ENCODE measurements at regions not wholly inside any gene's neighbourhood (a gene's known extent, or its start where the extent isn't known, plus 50 kb on each side); places are given as distances from the start of the nearest gene placed in this dataset.

DNA sequence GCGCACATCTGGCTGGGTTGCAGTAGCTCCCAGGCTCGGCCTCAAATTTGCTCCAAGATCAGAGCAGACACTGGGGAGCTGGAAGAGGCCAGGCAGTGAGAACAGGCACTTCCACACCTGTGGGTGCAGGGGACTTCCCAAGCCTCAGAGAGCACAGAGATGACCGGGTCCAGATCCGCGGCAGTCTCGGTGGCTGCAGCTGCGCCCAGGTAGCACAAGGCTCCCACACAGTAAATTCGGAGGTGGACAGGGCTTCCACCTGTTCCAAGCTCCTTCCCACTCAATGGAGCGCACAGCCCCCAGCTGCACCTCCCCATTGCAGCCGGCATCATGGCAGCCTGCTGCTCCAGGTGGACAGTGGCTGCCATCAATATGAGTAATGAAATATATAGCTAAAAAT lies 1417.4 kb upstream of the SLC10A2 start:
- no peak for DNase-seq (ENCODE audit: low spot score)

DNA sequence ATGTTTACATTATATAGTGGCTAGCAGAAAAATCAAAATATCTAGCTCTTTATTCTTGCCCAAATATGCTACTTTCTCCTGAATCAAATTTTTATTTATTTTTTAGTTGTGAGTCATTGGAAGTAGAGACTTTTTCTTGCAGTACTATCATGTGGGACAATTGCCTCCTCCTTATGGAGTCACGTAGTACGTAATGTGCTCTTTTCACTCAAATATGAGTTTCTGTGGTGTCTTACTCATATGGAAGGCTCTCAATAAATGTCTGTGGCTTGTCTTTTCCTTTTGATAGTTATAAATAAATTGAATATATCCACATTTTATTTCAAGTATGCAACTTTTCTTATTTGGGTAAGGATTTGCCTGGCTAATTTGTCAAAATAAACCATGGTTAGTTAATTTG lies 1411.0 kb upstream of the SLC10A2 start:
- DNase-seq (ENCODE audit: low spot score), result no peak

DNA sequence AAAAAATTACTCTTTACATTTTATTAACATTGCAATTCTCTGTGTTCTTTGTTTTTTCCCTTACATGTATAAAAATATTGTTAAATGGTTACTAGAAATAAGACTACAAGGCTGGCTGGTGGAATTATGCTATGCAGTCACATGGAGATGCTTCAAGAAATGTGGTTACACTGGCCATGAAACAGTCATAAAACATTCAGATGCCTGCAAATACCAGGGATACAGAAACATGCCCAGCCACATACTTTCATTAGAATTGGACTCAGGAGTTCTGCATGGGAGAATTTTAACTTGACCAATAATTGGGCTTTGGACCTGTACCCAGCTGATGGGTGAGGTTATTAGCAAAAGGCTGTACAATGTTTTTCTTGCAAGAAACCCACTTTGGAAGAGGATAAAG lies 1407.7 kb upstream of the SLC10A2 start:
- no peak for DNase-seq (ENCODE audit: low spot score)

DNA sequence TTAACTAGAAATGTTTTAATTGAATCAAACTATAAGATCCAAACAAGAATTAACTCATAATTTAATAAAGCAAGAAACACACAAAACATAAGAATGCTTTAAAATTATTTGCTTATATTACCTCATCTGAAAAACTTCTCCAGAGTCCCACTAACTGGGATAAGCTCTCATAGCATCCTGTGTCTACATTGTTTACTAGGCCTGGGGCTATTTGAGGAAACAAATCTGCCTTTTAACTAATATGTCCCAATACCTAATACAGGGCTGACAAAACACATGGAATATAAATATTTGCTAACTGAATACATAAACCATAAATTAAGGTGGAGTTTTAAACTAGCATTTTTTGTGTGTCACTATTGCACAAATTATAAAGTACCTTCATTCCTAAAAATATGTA lies 1399.8 kb upstream of the SLC10A2 start:
- DNase-seq (ENCODE audit: low spot score), result no peak

DNA sequence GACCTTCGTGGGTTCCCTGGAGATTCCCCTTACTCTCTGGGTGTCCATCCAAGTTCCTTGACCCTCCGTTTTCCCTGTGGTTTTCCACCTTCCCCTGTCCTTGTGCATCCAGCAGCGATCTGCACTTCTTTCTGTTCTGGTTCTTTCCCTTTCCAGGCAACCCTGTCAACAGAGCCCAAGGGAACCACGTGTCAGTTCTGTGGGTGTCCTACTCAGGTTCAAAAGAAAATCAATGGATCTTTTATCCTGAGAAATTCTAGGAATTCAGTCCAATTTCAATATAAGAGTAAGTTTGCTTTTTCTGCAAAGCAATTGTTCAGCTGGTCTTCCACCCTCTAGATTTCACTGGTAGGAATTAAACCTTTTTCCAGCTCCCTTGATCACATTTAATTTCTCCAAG lies 1394.8 kb upstream of the SLC10A2 start:
- DNase-seq (ENCODE audit: low spot score), result no peak

DNA sequence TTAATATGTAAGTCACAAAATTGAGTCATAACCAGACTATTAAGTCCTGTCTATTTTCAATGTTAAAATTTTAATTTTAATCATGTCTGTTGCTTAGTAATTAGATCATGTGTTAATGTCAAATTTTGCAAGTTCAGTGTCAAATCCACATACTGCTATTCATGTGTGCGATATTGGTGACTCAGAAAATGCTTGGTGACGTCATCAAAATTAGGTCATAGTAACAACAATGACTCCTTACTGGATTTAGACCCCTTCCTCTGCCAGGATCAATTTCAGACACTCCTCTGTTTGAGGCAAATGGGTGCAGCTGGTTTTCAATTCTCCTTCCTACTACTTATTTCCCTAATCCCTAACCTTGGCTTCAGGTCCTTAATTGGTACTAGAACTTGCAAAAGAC lies 1394.3 kb upstream of the SLC10A2 start:
- DNase-seq (ENCODE audit: low spot score), result no peak

DNA sequence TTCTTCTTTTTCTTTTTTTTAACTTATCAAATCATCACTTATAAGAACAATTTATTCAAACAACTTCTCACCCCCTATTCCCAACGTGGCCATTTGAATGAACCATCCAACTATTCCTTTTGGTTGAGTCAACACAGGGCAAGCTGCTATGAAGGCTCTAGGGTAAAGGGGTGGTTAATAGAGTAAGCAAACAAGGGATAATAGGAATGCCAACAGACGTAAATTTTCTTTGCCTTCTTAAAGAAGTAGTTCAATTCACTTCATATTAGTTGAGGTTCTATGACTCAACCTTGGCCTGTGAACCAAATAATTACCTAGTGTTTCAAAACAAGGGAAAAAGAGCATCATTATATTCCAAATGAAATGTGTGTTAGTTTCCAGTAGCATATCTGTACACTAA lies 1383.8 kb upstream of the SLC10A2 start:
- no peak for DNase-seq (ENCODE audit: low spot score)

DNA sequence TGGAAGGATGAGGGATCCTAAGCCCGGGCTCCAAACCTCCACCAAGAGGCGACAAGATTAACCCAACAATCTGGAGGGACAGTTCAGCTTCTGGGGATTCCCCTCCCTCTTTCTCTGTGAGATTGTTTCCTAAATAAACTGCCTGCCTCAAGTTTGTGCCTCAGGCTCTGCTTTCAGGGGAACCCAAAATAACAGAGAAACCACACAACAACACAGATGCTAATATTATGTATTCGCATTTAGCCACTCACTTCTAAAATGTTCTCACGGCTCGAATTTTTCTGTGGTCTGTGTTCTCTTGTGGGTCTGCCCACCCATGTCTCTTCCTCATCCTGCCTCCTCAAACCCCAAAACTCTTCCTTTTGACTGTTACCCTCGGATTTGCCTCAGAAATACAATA lies 1381.1 kb upstream of the SLC10A2 start:
- no peak for DNase-seq (ENCODE audit: low spot score)

DNA sequence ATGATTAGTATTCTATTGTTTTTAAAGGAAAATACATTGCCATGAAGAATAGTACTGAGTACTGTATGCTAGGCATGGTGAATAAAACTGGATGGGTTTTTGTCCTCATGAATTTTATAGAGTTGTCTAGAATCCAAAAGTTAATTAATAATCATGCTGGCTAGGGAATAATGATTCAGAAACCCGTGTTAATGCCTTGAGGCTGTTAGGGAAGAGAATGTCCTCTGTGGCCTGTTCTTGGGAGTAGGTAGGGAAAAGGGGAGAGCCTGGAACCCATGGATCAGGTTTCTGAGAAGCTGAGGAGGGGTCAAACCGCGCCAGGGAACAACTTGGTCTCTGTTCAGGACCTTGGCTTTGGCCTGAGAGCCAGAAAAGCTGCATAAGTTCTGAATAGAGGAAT lies 1376.3 kb upstream of the SLC10A2 start:
- no peak for DNase-seq (ENCODE audit: low spot score)

DNA sequence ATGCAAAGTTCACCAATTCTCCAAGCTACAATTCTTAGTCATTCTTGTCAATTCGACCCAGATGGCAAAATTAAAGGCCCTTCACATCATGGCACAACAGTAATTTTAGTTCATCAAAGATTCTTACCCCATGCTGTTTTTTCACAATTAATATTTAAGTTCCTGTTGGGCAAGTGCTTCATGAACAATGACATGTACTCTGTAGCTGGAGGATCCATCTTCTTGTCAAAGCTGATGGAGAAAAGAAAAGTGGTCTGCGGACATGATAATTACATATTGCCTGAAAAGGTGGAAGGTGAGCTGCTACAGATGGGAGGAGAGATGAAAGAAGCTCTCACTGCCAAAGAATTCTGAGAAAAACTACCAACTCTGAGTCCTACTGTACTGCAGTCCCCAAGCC lies 1370.3 kb upstream of the SLC10A2 start:
- no peak for DNase-seq (ENCODE audit: low spot score)

DNA sequence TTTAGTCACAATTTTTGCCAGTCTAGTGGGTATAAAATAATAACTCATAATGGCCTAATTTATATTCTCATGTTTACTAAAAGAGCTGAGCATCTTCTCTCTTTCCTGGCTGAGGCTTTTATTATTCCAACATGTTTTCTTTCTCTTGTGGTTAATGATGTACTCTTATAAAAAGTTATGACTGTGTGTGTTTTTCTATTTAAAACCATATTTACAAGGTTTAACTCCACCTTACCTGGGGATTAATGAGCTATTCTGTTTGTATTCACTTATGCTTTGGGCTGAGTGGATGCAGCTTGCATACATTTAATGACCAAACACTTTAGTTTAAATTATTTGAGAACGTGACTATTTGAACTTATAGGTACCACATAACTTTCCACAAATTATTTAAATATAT lies 1365.7 kb upstream of the SLC10A2 start:
- no peak for DNase-seq (ENCODE audit: low spot score)

DNA sequence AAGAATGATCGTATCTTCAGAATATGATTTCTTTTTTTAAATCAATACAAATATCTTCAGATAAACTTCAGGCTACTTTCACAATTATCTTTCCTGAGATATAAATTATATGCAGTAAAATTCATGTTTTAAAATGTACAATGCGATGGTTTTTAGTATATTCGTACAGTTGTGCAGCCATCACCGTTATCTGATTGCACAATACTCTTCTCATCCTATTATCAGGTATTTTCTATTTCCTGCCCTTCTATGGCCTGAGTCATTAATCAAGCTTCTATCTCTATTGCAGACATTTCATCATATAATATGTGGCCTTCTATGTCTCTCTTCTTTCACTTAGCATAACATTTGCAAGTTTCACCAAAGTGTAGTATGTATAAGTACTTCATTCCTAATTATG lies 1360.2 kb upstream of the SLC10A2 start:
- DNase-seq (ENCODE audit: low spot score), result no peak

DNA sequence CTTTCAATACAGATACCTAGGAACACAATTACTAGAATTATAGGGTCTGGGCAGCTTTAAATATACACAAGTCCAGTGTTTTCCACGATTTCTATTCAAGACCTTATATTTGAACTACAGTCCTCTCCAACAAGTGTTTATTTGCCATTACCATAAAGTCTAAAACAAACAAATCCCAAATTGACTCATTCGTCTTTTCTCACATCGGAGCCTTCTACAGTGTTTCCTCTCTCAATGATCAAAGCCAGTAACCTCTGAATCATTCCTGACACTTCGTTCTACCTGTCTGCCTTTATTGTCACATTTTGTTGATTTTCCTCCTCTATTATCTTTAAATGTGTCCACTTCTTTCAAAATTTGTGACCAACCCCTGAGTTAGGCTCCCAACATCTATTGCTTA lies 1356.5 kb upstream of the SLC10A2 start:
- DNase-seq (ENCODE audit: low spot score), result no peak

DNA sequence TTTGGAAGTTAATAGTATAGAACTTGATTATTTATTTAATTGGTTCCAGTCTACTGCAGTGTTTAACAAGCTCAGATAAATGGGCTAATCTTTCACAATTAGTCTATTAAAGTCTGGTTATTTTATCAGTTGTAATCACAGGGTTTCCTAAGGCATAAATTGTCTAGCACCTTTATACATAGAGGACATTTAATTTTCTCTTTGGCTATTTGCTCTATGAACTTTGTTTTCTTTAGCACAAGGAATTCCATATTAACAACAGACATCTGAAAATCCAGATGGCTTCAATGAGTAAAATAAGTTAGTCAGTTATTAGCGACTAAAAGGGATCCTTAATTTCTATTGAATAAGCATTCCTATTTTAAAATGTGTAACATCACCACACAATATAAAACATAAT lies 1350.8 kb upstream of the SLC10A2 start:
- DNase-seq (ENCODE audit: low spot score), result no peak

DNA sequence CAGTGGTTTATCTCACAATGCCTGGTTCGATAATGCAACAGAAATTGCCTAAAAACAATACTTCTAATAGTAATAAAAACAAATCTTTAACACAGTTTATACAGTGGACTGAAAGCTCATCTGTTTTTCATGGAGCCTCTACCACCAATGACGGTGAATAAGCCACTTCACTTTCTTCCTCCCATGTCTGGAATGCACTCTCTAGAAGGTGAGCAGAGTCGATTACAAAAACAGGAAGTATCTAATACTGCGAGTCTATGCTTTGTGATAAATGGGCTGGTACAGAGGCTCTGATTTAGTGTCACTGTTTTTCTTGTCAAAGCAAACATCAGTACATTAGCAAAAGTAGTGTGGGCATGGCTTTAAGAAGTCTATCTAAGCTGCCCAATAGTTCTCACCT lies 1348.6 kb upstream of the SLC10A2 start:
- DNase-seq (ENCODE audit: low spot score), result no peak

DNA sequence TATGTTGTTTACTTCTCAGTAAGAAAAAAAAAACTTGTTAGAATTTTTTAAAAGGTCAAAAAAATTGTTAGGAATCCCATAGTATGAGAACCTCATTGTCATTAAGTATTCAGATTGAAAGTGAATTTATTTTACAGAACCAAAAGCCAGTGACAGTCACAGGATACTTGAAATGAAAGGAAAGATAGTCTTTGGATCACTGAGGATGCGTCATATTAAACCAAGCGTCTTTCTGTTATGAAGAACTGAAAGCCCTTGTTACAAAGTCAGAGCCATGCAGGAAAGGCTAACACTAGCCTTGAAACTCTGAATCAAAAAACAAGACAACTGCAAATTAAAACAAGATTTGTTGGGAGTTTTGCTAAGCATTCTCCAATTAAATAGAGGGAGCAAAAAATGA lies 1348.0 kb upstream of the SLC10A2 start:
- DNase-seq (ENCODE audit: low spot score), result no peak

DNA sequence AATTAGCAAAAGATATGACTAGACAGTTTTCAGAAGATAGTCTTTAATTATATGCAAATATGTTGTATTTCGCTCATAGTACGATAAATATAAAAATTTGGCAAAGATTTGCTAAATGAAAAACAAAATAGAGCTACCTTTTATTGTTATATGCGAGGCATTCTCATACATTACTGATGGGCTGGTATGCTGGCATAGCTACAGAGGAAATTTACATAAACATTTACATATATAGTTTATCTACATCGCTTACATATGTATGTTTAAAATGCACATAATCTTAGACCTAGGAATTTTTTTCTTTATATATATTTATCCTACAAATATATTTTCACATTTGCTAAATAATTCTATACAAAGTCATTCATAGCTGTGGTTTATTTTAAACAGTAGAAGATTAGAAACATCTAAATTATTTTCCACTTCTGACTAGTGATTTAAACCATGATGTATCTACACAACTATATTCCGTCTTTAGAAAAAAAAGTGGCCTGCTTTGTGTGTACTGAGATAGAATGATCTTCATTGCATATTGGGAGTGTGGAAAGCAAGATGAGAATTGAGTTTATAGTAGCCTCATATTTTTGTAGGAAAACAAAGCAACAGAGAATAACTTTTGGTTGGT lies 1345.0 kb upstream of the SLC10A2 start:
- DNase-seq (ENCODE audit: low spot score), result no peak

DNA sequence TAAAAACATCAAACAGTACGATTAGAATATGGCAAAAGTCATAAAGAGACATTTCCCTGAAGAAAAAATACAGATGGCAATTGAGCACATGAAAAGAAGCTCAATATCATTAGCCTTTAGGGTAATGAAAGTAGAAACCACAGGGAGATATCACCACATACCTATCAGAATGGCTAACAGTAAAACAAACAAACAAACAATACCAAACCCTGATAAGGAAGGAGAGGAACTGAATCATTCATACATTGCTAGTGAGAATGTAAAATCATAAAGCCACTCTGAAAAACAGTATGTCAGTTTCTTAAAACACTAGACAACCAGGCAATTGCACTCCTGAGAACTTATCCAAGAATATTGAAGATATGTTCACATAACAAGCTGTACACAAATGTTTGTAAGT lies 1342.5 kb upstream of the SLC10A2 start:
- no peak for DNase-seq (ENCODE audit: low spot score)

DNA sequence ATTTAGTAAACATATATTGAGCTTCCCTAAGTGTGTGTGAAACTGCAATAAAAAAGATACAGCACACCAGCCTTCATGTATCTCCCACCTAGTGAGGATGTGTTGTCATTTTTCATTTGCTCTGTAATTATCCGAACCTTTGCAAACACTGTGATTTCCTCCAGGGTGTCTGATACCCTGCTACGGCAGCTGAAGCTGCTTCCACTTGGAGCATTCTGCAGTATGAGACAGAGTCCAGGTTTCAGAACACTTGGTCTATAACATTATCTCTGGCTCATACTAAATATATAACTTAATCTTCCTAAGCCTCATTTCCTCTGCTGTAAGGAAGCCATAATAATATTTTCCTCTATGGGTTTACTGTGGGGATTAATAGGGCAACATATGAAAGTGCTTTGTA lies 1338.1 kb upstream of the SLC10A2 start:
- peak; percentile 64 for DNase-seq (ENCODE audit: low spot score)

DNA sequence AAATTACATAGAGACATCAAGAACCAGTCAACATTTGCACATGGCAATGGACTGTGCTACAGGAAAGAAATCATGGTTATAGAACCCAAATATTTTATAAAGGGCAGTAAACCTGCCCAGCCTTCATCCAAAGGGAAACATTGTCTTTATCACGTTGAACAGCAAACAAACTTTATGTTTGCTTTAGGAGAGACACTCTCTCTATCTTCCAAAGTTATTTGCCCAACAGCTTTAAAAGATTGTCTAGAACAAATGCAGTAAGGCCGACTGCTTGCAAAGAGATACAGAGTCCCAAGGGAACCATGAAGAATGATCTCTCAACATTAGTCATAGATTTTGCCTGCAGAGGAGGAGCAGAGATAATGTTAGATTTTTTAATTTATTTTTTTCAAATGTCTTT lies 1323.5 kb upstream of the SLC10A2 start:
- DNase-seq (ENCODE audit: low spot score), result no peak

DNA sequence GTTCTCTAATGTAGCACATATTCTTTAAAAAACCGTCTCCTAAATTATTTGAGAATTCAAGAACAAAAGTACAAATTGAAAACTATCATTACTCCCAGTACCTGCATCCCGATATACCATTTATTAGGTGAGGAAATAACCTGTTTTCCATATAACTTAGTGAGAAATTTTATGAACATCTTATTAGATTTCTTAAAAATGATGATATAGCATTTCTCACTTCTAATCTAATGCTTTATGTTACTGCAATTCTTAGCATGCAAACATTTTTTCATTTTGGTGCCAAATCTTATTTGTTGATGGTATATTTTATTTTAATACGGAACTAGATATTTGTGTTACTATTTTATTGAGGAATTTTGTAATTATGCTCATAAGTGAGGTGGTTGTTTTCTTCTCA lies 1321.3 kb upstream of the SLC10A2 start:
- DNase-seq (ENCODE audit: low spot score), result no peak

DNA sequence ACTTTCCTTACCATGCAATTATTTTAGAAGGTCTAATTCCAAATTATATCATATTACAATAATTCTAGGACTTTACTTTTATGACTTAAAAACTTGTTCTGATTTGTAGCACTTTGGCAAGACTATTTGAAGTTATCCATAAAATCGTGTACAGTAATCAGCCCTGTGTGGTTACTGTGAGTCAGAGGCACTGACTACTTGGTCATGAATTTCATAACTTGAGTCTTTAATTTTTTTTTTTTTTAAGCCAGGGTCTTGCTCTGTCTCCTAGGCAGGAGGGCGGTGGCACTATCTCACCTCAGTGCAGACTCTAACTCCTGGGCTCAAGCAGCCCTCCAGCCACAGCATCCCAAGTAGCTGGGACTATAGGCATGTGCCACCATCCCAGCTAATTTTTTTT lies 1319.2 kb upstream of the SLC10A2 start:
- DNase-seq (ENCODE audit: low spot score), result peak; percentile 69

DNA sequence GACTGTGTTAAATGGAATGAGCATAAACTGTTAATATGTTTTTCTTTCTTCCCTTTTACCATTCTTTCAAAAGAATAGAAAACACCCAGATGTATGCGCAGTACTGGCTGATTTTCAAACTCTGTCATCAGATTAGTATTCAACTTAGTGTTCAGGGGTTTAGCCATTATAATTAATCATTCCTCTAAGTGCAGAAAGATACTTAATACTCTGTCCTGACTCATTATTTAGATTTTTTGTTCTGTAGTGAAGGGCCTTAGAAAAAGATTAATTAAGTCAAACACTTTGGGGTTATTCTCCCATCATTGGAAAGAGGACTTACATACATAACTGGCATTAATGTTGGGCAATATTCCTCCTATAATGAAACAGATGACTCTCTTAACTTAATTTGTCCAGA lies 1316.7 kb upstream of the SLC10A2 start:
- no peak for DNase-seq (ENCODE audit: low spot score)

DNA sequence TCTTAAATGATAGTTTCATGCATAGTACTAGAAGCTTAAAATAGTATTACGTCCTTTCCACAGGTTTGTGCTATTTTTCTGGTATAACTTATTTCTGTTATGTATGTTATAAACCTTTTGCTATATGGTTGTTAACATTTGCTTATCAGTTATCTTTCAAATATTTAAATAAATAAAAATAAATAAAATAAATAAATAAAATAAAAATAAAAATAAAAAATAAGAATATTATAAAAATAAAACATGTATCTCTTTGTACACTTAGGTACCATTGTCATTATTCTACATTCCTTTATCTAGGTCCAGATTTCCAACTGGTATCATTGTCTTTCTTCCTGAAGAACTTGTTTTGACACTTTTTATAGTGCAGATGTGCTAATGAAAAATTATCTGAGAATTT lies 1310.4 kb upstream of the SLC10A2 start:
- no peak for DNase-seq (ENCODE audit: low spot score)

DNA sequence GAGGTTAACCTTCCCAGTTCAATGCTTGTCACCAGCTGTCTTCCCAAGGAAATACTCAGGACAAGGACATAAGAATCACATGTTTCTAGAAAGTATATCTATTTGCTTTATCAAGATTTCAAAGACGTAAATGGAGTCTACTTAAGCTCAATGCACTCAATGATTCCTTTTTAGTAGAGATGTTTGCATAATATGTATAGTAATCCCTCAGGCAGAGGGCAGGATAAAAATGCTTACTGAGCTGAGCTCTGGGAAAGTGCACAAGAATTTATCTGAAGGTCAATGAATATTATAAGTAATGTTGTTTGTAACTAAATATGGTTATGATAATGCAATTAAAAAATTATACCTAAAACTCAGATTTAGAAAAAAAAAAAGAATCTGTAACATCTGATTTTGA lies 1309.4 kb upstream of the SLC10A2 start:
- DNase-seq (ENCODE audit: low spot score), result peak; percentile 55
